ENCODE measurements at regions not wholly inside any gene's neighbourhood (a gene's known extent, or its start where the extent isn't known, plus 50 kb on each side); places are given as distances from the start of the nearest gene placed in this dataset.
A peak's percentile ranks its signal among the peaks of the same experiment; 100 is the strongest.

- peak; percentile 44 for TF ChIP-seq CTCF (IDR thresholded peaks at IDR 0.05; ENCODE audit: partially characterized antibody, unreplicated experiment)
- Mint-ChIP-seq H3K9me3 (ENCODE audit: unreplicated experiment) (no peaks in the 10 kb centered on the region), H3K27me3 (ENCODE audit: unreplicated experiment) (no peaks in the 10 kb centered on the region), H3K36me3 (ENCODE audit: unreplicated experiment) (no peaks in the 10 kb centered on the region), H3K4me3 (ENCODE audit: unreplicated experiment) (no peak overlapping the region), H3K4me1 (ENCODE audit: low read depth, unreplicated experiment) (no peaks in the 10 kb centered on the region), H3K27ac (ENCODE audit: unreplicated experiment) (no peak overlapping the region)
- DNase-seq, result peak; percentile 80
These were observed 173.9 kb upstream of the SP4 start for GRCh38 chr7:21253740-21254687.

DNA sequence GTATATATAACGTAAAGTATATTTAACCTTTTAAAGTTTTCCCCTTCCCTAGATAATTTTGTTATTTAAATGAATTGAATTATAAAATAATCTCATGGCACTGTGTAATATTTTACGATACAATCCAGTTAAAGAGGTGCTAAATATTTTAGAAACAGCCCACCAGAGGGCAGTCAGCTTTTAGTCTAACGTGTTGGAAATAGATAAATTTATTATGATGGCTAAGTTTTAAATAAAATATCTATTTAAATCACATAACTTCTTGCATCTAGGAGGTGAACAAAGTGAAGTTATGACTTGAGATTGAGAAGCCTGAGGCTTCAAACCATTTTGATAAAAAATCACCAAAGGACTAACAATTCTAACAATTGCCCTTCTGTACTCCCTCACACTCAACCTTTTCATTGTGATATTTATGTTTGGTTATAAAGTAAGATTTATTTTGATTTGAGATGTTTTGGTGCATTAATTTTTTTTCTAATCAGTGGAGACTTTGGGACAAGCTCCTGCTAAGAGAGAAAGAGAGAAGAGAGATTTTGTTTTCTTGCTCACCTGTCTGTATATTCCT is 171.5 kb upstream of the SP4 start:
- H3K27ac Mint-ChIP-seq (ENCODE audit: unreplicated experiment), result no peak overlapping the region
- H3K4me3 Mint-ChIP-seq (ENCODE audit: unreplicated experiment), result no peak overlapping the region
- no peak for DNase-seq

GRCh38 chr7:21260939-21261338 is 166.9 kb upstream of the SP4 start:
- Mint-ChIP-seq H3K27ac (ENCODE audit: unreplicated experiment) (no peak overlapping the region), H3K36me3 (ENCODE audit: unreplicated experiment) (no peaks in the 10 kb centered on the region), H3K9me3 (ENCODE audit: unreplicated experiment) (no peaks in the 10 kb centered on the region), H3K4me3 (ENCODE audit: unreplicated experiment) (no peak overlapping the region), H3K27me3 (ENCODE audit: unreplicated experiment) (no peaks in the 10 kb centered on the region), H3K4me1 (ENCODE audit: low read depth, unreplicated experiment) (no peaks in the 10 kb centered on the region)
- TF ChIP-seq CTCF (IDR thresholded peaks at IDR 0.05; ENCODE audit: partially characterized antibody, unreplicated experiment), result no peak
- DNase-seq, result no peak

More for the DNA sequence above, 171.5 kb upstream of the SP4 start:
- Mint-ChIP-seq H3K9me3 (ENCODE audit: unreplicated experiment) (no peaks in the 10 kb centered on the region), H3K36me3 (ENCODE audit: unreplicated experiment) (no peaks in the 10 kb centered on the region), H3K4me1 (ENCODE audit: low read depth, unreplicated experiment) (no peaks in the 10 kb centered on the region), H3K27me3 (ENCODE audit: unreplicated experiment) (no peaks in the 10 kb centered on the region)
- TF ChIP-seq CTCF (IDR thresholded peaks at IDR 0.05; ENCODE audit: partially characterized antibody, unreplicated experiment), result peak; percentile 64

- Mint-ChIP-seq H3K4me1 (ENCODE audit: low read depth, unreplicated experiment) (no peaks in the 10 kb centered on the region), H3K9me3 (ENCODE audit: unreplicated experiment) (no peaks in the 10 kb centered on the region), H3K4me3 (ENCODE audit: unreplicated experiment) (no peak overlapping the region), H3K27me3 (ENCODE audit: unreplicated experiment) (no peaks in the 10 kb centered on the region), H3K27ac (ENCODE audit: unreplicated experiment) (no peak overlapping the region), H3K36me3 (ENCODE audit: unreplicated experiment) (no peaks in the 10 kb centered on the region)
- peak; percentile 71 for DNase-seq
- peak; percentile 84 for TF ChIP-seq CTCF (IDR thresholded peaks at IDR 0.05; ENCODE audit: partially characterized antibody, unreplicated experiment)
These were observed 166.0 kb upstream of the SP4 start for GRCh38 chr7:21261627-21262594.
